ENCODE measurements at regions not wholly inside any gene's neighbourhood (a gene's known extent, or its start where the extent isn't known, plus 50 kb on each side); places are given as distances from the start of the nearest gene placed in this dataset.

DNA sequence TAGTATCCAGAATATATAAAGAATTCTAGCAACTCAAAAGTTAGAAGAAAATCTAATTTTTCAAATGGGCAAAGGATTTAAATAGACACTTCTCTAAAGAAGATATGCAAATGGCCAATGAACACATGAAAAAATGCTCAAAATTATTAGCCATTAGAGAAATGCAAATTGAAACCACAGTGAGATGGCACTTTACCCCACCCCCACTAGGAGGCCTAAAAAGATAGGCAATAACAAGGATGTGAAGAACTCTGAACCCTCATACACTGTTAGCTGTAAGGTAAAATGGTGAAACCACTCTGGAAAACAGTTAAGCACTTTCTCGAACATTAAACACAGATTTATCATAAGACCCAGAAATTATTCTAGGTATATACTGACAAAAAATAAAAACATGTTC, 71.4 kb upstream of the IRX6 start:
- TF ChIP-seq, protein P1, sequence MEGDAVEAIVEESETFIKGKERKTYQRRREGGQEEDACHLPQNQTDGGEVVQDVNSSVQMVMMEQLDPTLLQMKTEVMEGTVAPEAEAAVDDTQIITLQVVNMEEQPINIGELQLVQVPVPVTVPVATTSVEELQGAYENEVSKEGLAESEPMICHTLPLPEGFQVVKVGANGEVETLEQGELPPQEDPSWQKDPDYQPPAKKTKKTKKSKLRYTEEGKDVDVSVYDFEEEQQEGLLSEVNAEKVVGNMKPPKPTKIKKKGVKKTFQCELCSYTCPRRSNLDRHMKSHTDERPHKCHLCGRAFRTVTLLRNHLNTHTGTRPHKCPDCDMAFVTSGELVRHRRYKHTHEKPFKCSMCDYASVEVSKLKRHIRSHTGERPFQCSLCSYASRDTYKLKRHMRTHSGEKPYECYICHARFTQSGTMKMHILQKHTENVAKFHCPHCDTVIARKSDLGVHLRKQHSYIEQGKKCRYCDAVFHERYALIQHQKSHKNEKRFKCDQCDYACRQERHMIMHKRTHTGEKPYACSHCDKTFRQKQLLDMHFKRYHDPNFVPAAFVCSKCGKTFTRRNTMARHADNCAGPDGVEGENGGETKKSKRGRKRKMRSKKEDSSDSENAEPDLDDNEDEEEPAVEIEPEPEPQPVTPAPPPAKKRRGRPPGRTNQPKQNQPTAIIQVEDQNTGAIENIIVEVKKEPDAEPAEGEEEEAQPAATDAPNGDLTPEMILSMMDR (IDR thresholded peaks at IDR 0.05; ENCODE audit: insufficient read depth, low read length) = no peak
- DNase-seq (ENCODE audit: low read depth) = no peak
- H3K4me3 ChIP-seq (ENCODE audit: low read depth, low read length) = no peak overlapping the region

GRCh38 chr16:55253987-55254386, 70.0 kb upstream of the IRX6 start:
- no peak overlapping the region for H3K4me3 ChIP-seq (ENCODE audit: low read depth, low read length)
- DNase-seq (ENCODE audit: low read depth) = no peak
- TF ChIP-seq, protein P1 (IDR thresholded peaks at IDR 0.05; ENCODE audit: insufficient read depth, low read length) = no peak

DNA sequence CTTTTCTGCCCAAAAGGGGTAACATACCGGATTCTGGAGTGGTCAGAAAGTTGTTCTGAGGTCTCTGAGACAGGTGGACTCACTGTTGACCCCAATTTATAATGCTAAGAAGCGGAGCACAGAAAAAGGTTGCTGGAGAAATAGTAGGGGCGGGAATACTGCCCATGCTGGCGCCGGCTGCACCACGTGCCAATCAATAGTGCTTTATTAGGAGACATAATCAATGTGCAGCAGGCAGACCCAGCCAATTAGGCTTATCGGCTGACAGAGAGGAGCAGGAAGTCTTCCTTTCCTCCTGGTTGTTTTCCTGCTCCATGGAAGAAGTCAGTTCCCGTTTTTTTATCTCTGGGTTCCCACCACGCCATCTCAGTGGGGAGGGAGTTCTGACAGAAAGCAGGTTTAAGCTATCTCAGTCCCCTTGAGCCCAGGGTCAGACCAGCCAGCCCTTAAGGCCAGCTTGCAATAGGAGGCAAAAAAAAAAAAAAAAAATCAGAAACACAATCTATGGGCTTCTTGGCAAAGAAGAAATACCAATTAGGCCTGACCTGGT, 68.2 kb upstream of the IRX6 start:
- H3K4me3 ChIP-seq (ENCODE audit: low read depth, low read length) = no peak overlapping the region
- TF ChIP-seq, protein P1 (IDR thresholded peaks at IDR 0.05; ENCODE audit: insufficient read depth, low read length) = no peak
- DNase-seq (ENCODE audit: low read depth) = no peak

- peak; percentile 18 for DNase-seq (ENCODE audit: low read depth)
- TF ChIP-seq, protein P1 (IDR thresholded peaks at IDR 0.05; ENCODE audit: insufficient read depth, low read length) = no peak
- H3K4me3 ChIP-seq (ENCODE audit: low read depth, low read length) = no peak overlapping the region
Observed at GRCh38 chr16:55256412-55257016, 67.5 kb upstream of the IRX6 start.

- H3K4me3 ChIP-seq (ENCODE audit: low read depth, low read length) = no peak overlapping the region
- TF ChIP-seq, protein P1 (IDR thresholded peaks at IDR 0.05; ENCODE audit: insufficient read depth, low read length) = peak; percentile 82
- peak; percentile 65 for DNase-seq (ENCODE audit: low read depth)
Observed at GRCh38 chr16:55257966-55258613, 65.9 kb upstream of the IRX6 start.

GRCh38 chr16:55261301-55261700, 62.7 kb upstream of the IRX6 start:
- no peak for DNase-seq (ENCODE audit: low read depth)
- no peak overlapping the region for H3K4me3 ChIP-seq (ENCODE audit: low read depth, low read length)
- TF ChIP-seq, protein P1 (IDR thresholded peaks at IDR 0.05; ENCODE audit: insufficient read depth, low read length) = no peak

Measured in fibroblast of the aortic adventitia (primary cell).